ENCODE measurements at regions not wholly inside any gene's neighbourhood (a gene's known extent, or its start where the extent isn't known, plus 50 kb on each side); places are given as distances from the start of the nearest gene placed in this dataset.

DNA sequence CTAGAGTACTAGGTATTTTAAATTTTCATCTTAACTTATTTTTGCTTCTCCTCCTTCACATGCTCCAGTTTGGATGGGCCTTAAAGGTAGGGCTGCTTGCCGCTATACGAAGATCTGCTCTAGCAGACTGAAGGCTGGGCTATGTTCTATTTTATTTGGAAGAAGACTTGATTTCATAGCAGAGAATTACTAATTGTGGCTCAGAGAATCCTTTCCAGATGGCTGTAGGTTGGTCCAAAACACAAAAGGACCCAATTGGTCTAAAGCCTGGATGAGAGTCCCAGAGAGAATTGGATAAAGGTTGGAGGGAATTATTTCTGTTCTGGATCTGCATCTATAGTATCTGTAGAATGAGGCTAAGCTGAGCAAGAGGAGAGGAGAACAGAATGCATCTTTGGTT lies 719.4 kb upstream of the PTBP2 start:
- Histone ChIP-seq H3K9ac (ENCODE audit: low read depth, low read length, poor library complexity, severe bottlenecking) (no peak overlapping the region), H3K4me3 (ENCODE audit: low read length, poor library complexity, severe bottlenecking) (no peak overlapping the region), H3K9me2 (replicated peaks; ENCODE audit: low read depth, low read length) (no peaks in the 10 kb centered on the region), H3F3A (ENCODE audit: low read depth) (no peaks in the 10 kb centered on the region), H3K9me3 (ENCODE audit: insufficient read depth, low read depth, low read length) (no peaks in the 10 kb centered on the region), H2AFZ (ENCODE audit: low read length) (no peak overlapping the region), H3K4me1 (ENCODE audit: insufficient read depth, low read length, poor library complexity, severe bottlenecking) (no peaks in the 10 kb centered on the region), H3K4me2 (ENCODE audit: low read depth, low read length, poor library complexity, severe bottlenecking) (no peak overlapping the region), H3K36me3 (ENCODE audit: insufficient read depth, low read length) (no peaks in the 10 kb centered on the region), H4K20me1 (ENCODE audit: insufficient read depth, low read length, poor library complexity, severe bottlenecking) (no peaks in the 10 kb centered on the region), H3K79me2 (ENCODE audit: insufficient read depth, low read length) (no peaks in the 10 kb centered on the region), H3K27me3 (ENCODE audit: insufficient read depth, low read length, poor library complexity, severe bottlenecking) (no peaks in the 10 kb centered on the region)
- TF ChIP-seq, protein P1, sequence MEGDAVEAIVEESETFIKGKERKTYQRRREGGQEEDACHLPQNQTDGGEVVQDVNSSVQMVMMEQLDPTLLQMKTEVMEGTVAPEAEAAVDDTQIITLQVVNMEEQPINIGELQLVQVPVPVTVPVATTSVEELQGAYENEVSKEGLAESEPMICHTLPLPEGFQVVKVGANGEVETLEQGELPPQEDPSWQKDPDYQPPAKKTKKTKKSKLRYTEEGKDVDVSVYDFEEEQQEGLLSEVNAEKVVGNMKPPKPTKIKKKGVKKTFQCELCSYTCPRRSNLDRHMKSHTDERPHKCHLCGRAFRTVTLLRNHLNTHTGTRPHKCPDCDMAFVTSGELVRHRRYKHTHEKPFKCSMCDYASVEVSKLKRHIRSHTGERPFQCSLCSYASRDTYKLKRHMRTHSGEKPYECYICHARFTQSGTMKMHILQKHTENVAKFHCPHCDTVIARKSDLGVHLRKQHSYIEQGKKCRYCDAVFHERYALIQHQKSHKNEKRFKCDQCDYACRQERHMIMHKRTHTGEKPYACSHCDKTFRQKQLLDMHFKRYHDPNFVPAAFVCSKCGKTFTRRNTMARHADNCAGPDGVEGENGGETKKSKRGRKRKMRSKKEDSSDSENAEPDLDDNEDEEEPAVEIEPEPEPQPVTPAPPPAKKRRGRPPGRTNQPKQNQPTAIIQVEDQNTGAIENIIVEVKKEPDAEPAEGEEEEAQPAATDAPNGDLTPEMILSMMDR (conservative IDR thresholded peaks at IDR 0.05; ENCODE audit: low read length) = no peak
- no peak for TF ChIP-seq EZH2phosphoT487 (IDR thresholded peaks at IDR 0.05; ENCODE audit: borderline replicate concordance)

DNA sequence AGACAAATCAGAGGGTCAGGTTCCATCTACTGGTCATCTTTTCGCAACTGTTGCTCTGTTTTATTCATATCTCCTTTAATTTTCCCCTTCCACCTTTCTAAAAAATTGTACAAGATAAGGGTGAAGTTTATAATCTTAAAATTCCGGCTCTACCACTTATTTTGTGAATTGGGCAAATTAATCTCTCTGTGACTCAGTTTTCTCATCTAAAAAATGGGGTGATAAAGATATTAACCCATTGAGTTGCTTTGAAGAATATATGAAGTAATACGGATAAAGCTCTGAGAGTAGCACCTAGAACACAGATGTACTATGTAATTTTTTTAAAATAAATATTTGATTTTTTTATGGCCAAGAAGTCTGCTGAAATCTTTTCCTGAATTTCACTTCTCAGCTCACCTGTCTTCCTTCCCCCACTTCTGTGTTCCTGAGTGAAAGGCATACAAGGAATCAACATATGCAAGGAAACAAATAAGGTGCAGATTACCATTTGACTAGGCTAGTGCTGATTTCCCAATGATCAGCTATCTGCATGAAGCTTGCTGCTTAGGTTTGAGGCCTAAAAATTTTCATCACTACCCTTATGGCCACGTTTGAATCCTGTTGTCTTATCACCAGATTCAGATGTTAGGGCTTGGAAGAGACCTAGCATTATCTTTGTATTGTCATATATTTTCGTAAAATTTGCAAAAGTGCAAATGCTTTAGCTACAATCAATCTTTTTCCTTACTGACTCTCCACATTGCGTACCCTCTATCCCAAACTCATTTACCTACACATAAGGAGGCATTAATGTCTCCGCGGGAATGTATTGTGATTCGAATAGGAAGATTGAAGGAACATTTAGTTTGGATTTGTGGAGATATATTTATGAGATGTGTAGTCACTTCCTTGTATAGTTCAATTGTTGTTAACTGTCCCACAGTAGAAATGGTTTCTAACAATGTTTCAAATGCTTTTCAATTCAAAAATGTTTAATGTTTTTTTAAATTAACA lies 718.3 kb upstream of the PTBP2 start:
- Histone ChIP-seq H3K4me3 (ENCODE audit: low read length, poor library complexity, severe bottlenecking) (no peak overlapping the region), H3K9me3 (ENCODE audit: insufficient read depth, low read depth, low read length) (no peaks in the 10 kb centered on the region), H3K4me1 (ENCODE audit: insufficient read depth, low read length, poor library complexity, severe bottlenecking) (no peaks in the 10 kb centered on the region), H3K79me2 (ENCODE audit: insufficient read depth, low read length) (no peaks in the 10 kb centered on the region), H3K27me3 (ENCODE audit: insufficient read depth, low read length, poor library complexity, severe bottlenecking) (no peaks in the 10 kb centered on the region), H3K4me2 (ENCODE audit: low read depth, low read length, poor library complexity, severe bottlenecking) (no peak overlapping the region), H3K36me3 (ENCODE audit: insufficient read depth, low read length) (no peaks in the 10 kb centered on the region), H4K20me1 (ENCODE audit: insufficient read depth, low read length, poor library complexity, severe bottlenecking) (no peaks in the 10 kb centered on the region), H3K9me2 (replicated peaks; ENCODE audit: low read depth, low read length) (no peaks in the 10 kb centered on the region), H2AFZ (ENCODE audit: low read length) (no peak overlapping the region), H3F3A (ENCODE audit: low read depth) (no peaks in the 10 kb centered on the region), H3K9ac (ENCODE audit: low read depth, low read length, poor library complexity, severe bottlenecking) (no peak overlapping the region)
- TF ChIP-seq, protein P1 (conservative IDR thresholded peaks at IDR 0.05; ENCODE audit: low read length) = no peak

DNA sequence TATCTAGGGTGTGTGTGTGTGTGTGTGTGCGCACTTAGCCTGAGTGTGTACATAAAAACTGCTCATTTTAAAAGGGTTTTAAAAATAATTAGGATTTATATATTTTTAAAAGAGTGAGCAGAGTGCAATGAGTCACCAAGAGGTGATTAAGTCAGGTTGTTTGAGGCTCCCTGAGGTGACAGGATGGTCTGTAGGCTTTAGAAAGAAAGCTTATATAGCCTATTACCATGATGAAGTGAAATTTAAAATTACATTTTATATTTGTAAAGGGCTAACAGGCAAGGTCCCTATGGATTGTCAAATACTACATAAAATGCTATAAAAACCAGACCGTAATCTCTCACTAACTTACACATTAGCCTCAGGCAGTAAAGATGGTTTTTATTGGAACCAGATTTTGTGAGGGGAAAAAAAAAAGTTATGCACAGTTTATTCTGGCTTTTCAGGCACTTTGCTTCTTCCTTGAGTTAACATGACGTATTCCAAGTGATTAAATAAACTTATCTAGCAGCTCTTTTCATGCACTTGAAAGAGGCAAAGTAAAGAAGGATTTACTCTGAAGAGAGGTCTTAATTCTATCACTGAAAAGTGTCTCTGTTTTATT lies 711.7 kb upstream of the PTBP2 start:
- no peaks in the 10 kb centered on the region for H3K9me2 ChIP-seq (replicated peaks; ENCODE audit: low read depth, low read length)
- TF ChIP-seq EZH2phosphoT487 (IDR thresholded peaks at IDR 0.05; ENCODE audit: borderline replicate concordance) = no peak
- TF ChIP-seq, protein P1 (conservative IDR thresholded peaks at IDR 0.05; ENCODE audit: low read length) = no peak

More for the DNA sequence above, 711.7 kb upstream of the PTBP2 start:
- H3F3A ChIP-seq (ENCODE audit: low read depth) = no peaks in the 10 kb centered on the region
- H3K4me2 ChIP-seq (ENCODE audit: low read depth, low read length, poor library complexity, severe bottlenecking) = no peak overlapping the region
- H3K9ac ChIP-seq (ENCODE audit: low read depth, low read length, poor library complexity, severe bottlenecking) = no peak overlapping the region
- H2AFZ ChIP-seq (ENCODE audit: low read length) = no peak overlapping the region
- no peaks in the 10 kb centered on the region for H3K27me3 ChIP-seq (ENCODE audit: insufficient read depth, low read length, poor library complexity, severe bottlenecking)
- H3K79me2 ChIP-seq (ENCODE audit: insufficient read depth, low read length) = no peaks in the 10 kb centered on the region
- H3K9me3 ChIP-seq (ENCODE audit: insufficient read depth, low read depth, low read length) = no peaks in the 10 kb centered on the region
- H3K4me1 ChIP-seq (ENCODE audit: insufficient read depth, low read length, poor library complexity, severe bottlenecking) = no peaks in the 10 kb centered on the region
- H3K36me3 ChIP-seq (ENCODE audit: insufficient read depth, low read length) = no peaks in the 10 kb centered on the region
- H3K4me3 ChIP-seq (ENCODE audit: low read length, poor library complexity, severe bottlenecking) = no peak overlapping the region
- H4K20me1 ChIP-seq (ENCODE audit: insufficient read depth, low read length, poor library complexity, severe bottlenecking) = no peaks in the 10 kb centered on the region
